Stimulated activated CD4-positive, alpha-beta T cell treated with anti-CD3 and anti-CD28 coated beads, Interleukin-2, amount 100 ng/mL, for 24 hours (primary cell): ENCODE measurements at regions not wholly inside any gene's neighbourhood (a gene's known extent, or its start where the extent isn't known, plus 50 kb on each side); places are given as distances from the start of the nearest gene placed in this dataset.
"Not testable (repeated sequence)": the region's sequence is repeated elsewhere in the genome, so short reads cannot be mapped to it uniquely, and the experiment has no call there.

ENCODE experiments used
- DNase-seq, 2 donors: peaks; one replicate each; pipeline ENCODE4 v3.0.0-alpha.2; 2020

DNA sequence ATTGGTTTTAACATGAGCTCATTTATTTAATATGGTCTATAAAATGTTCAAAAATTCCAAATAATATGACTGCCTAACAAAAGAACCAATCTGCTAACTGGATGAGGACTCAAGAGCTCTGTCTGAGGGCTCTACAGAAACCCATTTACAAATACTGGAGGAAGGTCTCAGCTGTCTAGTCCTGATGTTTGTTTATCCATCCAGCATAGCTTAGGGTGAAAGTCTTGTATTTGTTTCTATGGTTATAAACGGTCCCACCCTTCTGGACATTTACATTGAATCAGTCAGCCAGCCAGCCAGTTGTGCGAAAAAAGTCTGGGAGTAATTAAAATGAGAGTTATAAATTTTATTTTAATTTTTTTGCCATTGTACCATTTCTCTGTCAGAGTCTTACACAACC, 220.7 kb downstream of the BMP4 start:
- DNase-seq = no peak

DNA sequence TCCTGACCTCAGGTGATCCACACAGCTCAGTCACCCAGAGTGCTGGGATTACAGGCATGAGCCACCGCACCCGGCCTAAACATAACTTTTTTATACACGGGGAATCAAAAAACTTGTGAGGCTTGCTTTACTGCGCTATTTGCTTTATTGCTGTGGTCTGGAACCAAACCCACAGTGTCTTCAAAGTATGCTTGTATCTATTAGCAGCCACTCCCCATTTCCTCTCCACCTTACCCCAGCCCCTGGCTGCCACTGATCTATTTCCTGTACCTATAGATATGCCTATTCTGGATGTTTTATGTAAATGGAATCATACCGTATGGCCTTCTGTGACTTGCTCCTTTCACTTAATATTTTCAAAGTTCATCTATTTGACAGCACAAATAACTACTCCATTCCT, 233.4 kb downstream of the BMP4 start:
- no peak for DNase-seq

DNA sequence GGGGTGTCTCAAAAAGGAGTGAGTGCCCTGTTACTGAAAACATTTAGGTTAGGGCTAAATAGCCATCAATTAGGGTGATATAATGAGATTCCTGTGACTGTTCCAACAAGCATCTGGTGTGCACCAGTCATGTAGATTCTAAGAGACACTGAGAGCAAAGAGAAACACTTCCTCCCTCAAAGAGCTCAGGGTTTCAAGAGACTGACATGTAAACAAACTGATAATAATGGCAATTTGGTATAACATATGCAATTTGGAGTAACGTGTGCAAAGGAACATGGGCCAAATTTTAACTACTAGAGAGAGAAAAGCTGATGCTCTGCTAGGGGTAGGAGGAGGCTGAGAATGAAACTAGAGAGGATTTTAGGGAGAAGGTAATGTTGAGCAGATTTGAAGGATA, 237.1 kb downstream of the BMP4 start:
- DNase-seq = no peak

DNA sequence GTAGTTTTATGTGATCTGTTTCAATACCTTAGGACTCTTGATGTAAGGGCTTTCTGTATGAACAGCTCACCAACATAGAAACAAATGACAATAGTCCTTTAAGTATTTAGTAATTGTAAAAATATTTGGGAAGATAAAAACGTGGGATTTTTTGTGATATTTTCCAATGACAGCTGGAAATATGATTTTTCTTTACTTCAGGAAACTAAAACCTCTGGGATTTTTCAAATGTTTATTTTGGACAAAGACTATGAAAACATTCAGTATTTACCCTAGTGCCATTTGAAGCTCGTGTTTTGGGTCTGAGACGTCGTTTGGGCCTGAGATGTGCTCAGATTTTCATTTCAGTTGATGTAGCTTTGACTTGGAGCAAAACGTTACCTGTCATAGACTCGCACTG, 240.0 kb downstream of the BMP4 start:
- DNase-seq = no peak

DNA sequence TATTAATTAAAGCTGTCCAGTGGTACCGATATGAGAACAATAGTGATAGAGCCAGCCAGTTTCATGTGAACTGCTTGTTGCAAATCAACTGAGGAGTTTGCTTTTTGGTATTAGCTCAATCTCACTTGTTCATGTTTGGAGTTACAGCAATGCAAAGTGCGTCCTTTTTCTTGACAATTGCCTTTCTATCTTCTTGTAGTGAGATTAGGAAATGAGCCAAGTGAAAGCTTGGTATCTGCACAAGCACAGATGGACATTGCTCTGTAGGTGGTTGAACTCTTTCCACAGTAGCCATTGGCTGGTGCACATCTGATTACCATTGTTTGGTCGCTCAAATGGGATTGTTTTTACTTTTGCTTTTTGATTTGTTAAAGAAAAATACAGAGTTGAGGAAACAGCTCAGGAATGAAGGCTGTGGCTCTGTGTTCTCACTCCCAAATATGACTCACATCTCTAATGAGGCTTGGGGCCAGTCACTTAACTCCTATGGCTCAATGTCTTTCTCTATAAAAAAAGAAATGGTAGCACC, 241.4 kb downstream of the BMP4 start:
- DNase-seq = no peak

DNA sequence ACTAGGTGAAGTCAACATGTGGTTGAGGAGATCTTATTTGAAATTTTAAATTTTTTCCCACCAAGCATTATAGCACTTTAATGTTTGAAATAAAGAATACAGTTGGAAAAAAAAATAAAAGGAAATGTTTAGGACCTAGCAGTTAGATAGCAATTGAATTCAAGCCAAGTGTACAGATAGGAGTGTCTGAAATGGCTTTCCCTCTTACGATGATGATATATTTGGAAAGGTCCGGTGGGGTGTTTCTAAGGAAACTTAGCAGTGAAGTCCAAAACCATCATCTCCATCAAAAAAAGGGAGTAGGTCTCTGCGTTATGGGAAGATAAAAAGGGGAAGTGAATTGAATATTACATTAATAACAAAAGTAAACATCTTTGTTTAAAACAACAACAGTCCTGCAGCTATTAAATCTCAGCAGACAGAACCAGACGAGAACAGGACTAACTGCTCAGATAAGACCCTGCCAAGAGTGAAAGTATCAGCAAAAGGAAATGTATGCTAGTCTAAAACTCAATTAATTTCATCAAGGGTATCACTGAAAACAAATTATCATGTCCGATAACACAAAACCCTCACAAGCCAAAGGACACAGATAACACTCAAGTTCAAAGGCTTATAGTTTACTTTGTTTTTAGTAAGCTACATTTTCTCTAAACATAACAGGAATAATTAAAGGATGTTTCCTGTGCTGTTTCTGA, 242.0 kb downstream of the BMP4 start:
- no peak for DNase-seq

DNA sequence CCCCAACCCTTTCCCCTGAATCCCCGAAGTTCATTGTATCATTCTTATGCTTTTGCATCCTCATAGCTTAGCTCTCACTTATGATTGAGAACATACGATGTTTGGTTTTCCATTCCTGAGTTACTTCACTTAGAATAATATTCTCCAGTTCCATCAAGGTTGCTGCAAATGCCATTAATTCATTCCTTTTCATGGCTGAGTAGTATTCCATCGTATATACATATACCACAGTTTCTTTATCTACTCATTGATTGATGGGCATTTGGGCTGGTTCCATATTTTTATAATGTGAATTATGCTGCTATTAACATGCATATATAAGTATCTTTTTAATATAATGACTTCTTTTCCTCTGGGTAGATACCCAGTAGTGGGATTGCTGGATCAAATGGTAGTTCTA, 243.7 kb downstream of the BMP4 start:
- not testable (repeated sequence) for DNase-seq

DNA sequence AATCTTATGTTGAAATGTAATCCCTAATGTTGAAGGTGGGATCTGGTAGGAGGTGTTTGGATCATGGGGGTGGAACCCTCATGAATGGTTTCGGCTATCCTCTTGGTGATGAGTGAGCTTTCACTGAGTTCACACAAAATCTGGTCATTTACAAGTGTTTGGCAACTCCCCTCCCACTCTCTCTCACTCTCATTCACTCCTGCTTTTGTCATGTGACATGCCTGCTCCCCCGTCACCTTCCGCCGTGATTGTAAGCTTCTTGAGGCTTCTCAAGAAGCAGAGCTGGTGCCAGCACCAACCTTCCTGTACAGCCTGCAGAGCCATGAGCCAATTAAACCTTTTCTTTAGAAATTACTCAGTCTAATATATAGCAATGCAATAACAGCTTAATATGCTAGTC, 245.4 kb downstream of the BMP4 start:
- DNase-seq = no peak

DNA sequence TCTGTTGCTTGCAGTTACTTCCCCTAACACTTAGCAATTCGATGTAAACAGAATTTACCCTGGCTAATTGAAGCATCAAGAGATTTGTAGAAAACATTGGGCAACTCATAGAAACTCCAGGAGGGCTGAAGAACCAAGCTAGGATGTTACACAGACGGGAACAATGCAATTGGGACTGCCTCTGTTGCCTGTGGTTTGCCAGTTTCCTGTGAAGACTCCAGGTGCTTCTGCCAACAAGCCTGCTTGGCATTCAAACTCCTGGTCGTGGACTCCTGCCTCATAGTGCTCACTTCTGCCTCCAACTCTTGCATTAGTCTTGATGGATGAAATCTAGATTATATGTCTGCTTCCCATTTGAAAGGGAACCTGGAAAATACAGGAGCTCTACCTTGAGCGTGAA, 246.0 kb downstream of the BMP4 start:
- no peak for DNase-seq

DNA sequence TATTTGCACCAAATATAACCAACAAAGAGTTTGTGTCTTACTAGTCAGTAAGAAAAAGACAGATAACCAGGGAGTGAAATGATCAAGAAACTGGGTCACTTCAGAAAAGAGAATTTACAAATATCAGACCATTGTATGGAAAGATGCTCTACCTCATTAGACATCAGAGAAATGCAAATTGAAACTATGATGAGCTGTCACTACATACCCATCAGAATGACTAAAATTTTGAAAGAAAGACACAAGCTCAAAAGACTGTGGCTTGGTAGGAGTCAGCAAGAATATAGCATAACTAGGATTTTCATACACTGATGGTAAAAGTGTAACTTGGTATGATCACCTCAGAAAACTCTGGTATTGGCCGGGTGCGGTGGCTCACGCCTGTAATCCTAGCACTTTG, 247.2 kb downstream of the BMP4 start:
- no peak for DNase-seq

DNA sequence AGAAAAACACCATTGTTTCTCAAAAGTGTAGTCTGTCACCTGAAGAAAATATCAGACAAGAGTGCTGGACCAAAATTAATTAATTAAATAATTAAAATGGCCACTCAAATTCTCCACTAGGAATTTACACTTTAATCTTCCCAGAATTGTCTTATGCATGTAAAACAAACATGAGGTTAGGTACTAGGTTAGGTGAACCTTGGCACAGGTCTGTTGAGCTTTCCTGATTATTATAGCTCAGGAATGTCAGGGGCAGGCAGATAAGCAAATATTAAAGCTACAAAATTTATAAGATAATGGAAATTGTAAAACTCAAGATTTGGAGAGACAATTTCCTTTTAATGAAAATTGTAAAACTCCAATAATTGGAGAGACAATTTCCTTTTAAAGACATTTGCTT, 253.2 kb downstream of the BMP4 start:
- no peak for DNase-seq

DNA sequence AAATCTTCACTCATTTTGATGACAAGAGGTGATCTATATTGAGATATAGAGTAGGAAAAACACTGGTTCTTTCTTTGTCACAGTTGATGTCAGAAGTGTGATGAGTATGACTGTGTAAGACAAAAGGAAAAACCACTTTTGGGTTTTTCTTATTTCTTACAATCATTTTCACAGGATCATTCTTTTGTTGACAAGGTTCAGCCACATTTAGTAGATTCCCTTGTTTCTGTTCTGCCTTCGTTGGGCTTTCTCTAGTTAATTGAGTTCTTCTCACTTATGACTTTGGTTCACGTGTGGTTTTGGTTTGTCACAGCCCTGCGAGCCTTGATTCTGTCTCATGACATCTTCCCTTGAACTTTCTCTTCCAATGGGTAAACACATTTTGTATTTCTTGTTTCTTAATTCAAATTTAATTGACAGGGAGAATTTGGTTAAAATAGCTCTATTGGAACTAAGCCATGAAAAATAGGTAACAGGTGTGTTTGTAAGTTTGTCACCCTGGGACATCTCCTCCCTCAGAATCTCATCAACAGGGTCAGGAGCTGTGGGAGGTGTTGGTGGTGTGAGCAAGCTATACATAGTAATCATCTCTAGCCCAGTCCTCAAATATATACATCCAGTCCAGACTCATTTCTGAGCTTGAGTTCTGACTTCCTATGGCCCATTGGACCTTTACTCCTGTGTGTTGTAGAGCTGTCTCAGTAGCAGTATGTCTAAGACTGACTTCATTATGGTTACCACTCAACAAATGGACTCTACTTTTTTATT, 255.3 kb downstream of the BMP4 start:
- DNase-seq = no peak

DNA sequence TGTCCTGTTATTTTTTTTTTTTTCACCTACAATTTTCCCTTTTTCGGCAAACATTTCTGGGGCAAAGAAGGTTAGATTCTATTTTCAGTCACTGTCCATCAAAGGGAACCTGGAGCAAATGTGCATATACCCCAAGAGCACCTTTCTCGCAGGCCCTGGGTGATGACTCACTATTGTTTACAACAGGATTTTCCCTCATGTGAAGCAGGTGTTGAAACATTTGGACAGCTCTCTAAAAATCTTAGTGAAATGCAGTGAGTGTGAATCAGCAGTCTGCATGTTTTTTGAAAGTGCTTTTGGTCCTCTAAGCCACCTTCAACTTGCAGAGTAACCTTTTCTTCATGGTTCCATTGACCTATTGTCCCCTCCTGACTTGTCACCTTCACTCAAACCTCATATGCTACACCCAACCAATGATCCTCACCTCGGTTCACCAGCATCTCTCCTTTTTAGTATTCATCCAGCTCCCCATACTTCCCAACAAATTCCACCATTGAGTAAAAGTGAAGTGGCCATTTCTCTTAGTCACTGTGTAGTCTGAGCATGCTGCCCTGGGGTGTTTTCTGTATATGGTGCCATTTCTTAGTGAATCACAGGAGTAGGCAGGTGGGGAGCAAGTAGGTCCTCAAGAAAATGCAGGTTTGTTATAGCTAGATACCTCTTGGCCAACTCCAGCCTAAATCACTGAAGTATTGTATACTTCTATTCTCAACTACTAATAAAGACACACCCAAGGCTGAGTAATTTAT, 260.2 kb downstream of the BMP4 start:
- no peak for DNase-seq

DNA sequence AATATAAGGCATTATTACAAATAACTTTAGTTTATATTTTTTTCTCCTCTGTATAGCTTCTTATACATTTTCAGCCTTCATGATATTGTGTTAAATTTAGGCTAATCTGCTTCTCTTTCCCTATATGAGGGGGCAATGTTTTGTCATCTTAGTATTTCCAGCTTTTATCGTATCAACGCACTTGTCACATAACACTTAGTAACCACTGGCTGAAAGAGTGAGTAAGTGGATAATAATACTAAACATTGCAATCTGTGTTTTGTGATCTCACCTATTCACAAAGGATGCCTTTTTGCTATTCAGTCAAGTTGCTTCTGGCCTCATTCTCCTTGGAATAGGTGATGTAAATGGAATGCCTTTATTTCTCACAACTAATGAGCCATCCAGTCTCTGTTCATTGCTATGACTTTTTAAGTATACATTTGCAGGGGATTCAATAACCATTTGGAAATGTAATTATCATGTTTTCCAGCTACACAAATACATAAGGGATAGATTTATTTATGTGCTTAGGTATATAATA, 260.9 kb downstream of the BMP4 start:
- DNase-seq = no peak

DNA sequence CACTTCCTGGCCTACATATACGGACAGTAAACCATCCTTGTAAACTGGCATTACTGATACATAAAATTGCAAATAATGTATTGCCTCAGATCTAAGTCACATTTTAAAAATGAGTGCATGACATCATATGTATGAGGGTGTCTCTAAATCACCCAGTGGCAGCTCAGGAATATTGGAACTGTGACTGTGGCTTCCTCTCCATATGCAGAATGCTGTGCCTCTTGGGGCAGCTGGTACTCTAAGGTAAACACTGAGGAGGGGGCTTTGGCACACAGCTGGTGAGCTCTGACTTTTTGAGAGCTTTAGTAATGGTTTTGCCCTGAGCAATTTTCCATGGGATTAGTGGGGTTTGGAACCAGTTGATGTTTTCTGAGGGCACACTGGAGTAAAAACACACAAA, 263.7 kb downstream of the BMP4 start:
- no peak for DNase-seq

DNA sequence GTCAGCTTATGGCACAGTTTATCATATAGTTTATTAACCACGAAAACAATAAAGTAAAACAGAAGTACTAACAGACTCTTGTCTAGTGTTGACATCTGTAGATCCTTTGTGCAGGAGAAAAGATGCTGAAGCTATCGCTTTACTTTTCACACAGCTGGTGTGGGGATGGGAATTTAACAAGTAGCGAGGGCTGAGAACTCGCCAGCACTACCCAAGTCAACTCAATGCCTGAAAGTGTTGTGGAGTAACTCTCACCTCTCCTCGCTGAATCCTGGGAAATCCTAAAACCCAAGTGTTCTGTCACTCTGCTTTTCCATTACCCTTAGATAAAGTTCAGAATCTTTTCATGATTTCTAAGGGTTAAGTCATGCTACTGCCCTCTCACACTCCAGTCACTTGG, 264.2 kb downstream of the BMP4 start:
- DNase-seq = no peak

DNA sequence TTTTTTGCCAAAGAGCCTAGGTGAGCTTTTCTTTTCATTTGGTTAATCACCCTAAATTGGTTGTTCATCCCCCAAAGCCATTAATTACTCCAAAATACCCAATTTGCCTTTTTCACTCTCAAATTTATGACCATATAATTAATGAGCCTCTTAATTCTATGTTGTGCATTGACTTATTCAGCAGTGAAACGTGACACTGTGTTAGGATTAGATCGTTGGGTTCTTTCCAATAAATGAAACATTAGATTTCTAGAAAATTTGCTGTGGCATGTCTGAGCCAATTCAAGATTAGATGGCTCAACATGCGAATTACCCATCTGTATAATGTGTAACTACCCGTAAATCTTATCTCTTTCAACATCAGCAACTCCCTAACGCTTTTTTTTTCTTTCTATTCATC, 273.4 kb downstream of the BMP4 start:
- no peak for DNase-seq

DNA sequence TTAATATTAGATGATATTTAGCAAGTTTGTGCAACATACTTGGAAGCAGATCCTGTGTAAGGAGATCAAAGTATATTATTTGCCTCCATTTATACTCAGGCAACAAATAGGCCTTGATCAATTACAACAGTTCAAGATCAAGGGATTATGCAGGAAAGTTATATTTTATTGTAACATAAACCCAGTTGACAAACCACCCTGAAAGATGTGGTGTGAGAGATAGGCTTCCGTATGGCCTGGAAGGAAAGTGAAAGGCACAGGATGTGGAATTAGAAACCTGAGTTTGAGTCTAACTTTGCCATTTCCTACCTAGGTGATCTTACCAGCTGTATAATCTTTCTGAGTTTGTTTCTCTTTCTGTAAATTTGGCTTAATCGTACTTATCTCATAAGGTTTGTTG, 284.1 kb downstream of the BMP4 start:
- DNase-seq = no peak

DNA sequence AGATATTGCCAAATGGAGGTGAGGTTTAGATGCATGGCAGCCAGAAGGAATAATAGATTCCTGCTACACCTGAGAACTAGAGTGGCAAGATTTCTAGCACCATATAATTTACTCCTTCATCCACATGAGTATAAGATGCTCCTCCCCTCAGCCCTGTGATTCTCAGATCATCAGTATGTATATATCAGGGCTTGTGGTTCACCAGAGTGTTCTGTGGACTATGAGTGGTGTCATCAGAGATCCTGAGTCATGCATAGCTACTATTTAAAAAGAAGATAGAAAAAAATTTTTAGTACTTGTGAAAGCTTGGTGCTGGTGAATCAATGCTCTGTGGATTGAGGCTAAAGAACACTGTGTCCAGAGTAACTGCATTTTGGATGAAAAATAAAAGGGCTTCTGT, 285.9 kb downstream of the BMP4 start:
- no peak for DNase-seq

DNA sequence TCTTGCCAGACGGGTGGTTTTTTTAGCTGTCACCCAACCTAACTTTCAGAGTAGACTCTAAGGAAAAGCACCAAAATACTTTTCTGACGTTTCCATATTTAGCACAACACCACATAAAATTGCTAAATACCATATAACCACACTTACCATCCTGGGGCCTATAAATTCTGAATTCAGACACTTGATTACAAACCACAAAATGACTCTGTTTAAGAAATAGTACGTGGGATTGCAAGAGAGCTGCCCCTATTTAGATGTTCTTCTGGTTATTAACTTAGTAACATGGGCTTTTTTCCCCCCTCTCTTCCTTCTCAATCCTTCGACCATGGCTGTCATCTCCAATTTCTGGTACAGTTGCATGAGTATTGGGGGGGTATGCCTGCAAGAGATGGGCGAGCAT, 287.7 kb downstream of the BMP4 start:
- no peak for DNase-seq

DNA sequence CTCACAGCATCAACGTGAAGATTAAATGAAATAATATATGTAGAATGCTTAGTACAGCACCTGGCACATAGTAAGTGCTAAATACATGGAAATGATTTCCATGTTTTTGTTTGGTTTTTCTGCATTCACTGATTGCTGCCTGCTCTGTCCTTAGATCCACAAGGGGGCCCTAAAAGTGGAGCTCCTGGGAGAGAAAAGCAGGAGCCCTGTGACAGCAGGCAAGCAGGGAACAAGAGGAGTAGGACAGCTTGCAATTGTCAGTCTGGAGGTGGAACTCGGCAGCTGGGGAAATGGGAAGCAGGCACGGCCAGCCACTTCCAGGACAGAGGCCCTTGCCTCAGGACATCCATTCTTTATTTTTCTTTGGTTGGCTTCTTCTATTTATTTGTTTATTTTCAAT, 292.9 kb downstream of the BMP4 start:
- no peak for DNase-seq

DNA sequence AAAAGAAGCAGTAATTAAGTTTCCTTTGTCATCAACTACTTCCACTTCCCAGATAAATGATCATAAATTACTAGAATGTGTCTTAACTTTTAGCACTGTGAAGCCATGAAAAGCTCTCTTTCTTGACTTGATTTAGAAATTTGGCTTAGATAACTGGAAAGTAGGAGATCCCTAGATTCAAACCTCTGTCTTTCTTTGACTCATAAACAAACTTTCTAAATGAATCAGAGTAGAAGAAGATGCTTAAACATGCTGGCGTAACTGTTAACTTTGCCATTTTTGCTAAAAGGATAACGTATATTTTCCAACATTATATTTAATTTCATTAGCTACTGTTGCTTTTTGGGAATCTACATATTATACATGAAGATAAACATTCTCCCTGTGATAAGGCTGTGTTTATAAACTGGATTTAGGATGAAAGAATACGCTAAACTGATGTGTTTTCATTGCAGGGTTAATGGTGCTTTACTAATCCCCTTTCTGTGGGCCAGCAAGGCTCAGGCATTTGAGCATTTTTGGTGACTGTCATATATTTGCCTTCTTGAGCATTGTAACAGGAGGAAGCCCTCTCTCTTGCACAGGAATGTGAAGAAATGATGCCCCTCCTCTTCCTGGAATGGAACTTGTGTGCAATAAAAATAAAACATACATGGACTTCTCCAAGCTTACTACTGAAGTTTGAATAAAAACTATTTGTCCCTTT, 301.4 kb downstream of the BMP4 start:
- DNase-seq = no peak

DNA sequence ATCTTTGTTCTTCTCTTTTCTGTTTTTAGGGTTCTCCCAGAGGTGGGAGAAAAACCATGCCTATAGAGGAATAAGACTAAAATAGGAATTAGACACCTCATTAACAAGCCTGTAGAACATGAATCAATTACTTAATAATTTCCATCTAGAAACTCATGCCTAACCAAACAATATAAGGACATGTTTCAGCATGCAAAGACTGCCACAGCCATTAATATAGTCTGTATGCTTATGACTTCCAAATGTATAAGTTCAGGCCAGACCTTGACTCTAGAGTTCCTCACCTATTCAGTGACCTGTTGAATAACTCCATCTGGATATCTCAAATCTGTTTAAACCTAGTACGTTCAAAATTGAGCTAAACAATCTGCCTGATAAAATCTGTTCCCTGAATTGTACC, 304.6 kb downstream of the BMP4 start:
- no peak for DNase-seq
